GM23338 (cell line): ENCODE measurements at regions not wholly inside any gene's neighbourhood (a gene's known extent, or its start where the extent isn't known, plus 50 kb on each side); places are given as distances from the start of the nearest gene placed in this dataset.

ENCODE experiments used
- CREB1 ChIP-seq: fragments of 250-450 bp; sonication (Bioruptor Pico); IDR thresholded peaks from 2 replicates; pipeline ENCODE4 v1.5.0; 2020; ENCODE audit warnings: low read depth, mild to moderate bottlenecking, moderate library complexity
- EZH2 ChIP-seq: fragments of 200-600 bp; sonication (generic); IDR thresholded peaks from one replicate; pipeline ENCODE4 v1.8.0; 2017; ENCODE audit warnings: antibody characterized with exemption, mild to moderate bottlenecking, low read depth; ENCODE audit not compliant: unreplicated experiment
- NANOG ChIP-seq: IDR thresholded peaks from 2 replicates; pipeline ENCODE4 v1.6.1; 2016; ENCODE audit warnings: antibody characterized with exemption, borderline replicate concordance
- POLR2AphosphoS5 ChIP-seq: IDR thresholded peaks from 2 replicates; pipeline ENCODE4 v1.6.1; 2016; ENCODE audit warnings: antibody characterized with exemption, low read depth
- ZNF331 ChIP-seq: fragments of 250-450 bp; sonication (Bioruptor Pico); IDR thresholded peaks from 2 replicates; pipeline ENCODE4 v1.5.0; 2020; ENCODE audit warnings: low read depth, mild to moderate bottlenecking, moderate library complexity
- TF ChIP-seq, protein P1 (sequence below): IDR thresholded peaks from one replicate; pipeline ENCODE4 v1.6.1; 2018; ENCODE audit warnings: antibody characterized with exemption; ENCODE audit not compliant: unreplicated experiment
- TF ChIP-seq, protein P2 (sequence below), 2 experiments: fragments of 200-600 bp in 1 of 2; sonication (generic) in 1 of 2; conservative IDR thresholded peaks; 2 replicates each; pipeline versions ENCODE4 v1.5.1 to v1.6.1; 2016 to 2017; ENCODE audit warnings: antibody characterized with exemption in 2 of 2, low read depth in 2 of 2, mild to moderate bottlenecking in 2 of 2, moderate library complexity in 1 of 2

DNA sequence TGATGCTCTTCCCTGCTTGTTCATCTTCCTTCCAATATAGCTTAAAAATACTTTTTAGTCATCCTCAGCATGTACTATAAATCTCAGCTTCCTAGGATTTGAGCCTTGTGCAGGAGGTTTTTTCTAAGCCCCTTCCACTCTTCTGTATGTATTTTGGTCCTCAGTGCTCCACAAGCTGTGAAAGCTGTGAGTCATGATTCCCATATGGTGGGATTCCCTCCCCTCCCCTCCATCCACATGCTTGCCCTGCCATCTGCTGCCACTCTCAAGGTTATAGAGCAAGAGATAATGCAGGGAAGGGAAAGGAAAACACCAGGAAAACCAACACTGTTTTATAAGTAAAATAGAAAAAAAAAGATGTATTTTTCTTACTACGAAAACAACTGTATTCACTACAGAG is 58.5 kb upstream of the AP1S2 start:
- TF ChIP-seq POLR2AphosphoS5: no peak
- no peak for TF ChIP-seq ZNF331 (CRISPR knock-in tag)
- TF ChIP-seq, protein P1, sequence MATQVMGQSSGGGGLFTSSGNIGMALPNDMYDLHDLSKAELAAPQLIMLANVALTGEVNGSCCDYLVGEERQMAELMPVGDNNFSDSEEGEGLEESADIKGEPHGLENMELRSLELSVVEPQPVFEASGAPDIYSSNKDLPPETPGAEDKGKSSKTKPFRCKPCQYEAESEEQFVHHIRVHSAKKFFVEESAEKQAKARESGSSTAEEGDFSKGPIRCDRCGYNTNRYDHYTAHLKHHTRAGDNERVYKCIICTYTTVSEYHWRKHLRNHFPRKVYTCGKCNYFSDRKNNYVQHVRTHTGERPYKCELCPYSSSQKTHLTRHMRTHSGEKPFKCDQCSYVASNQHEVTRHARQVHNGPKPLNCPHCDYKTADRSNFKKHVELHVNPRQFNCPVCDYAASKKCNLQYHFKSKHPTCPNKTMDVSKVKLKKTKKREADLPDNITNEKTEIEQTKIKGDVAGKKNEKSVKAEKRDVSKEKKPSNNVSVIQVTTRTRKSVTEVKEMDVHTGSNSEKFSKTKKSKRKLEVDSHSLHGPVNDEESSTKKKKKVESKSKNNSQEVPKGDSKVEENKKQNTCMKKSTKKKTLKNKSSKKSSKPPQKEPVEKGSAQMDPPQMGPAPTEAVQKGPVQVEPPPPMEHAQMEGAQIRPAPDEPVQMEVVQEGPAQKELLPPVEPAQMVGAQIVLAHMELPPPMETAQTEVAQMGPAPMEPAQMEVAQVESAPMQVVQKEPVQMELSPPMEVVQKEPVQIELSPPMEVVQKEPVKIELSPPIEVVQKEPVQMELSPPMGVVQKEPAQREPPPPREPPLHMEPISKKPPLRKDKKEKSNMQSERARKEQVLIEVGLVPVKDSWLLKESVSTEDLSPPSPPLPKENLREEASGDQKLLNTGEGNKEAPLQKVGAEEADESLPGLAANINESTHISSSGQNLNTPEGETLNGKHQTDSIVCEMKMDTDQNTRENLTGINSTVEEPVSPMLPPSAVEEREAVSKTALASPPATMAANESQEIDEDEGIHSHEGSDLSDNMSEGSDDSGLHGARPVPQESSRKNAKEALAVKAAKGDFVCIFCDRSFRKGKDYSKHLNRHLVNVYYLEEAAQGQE: no peak
- TF ChIP-seq, protein P2, sequence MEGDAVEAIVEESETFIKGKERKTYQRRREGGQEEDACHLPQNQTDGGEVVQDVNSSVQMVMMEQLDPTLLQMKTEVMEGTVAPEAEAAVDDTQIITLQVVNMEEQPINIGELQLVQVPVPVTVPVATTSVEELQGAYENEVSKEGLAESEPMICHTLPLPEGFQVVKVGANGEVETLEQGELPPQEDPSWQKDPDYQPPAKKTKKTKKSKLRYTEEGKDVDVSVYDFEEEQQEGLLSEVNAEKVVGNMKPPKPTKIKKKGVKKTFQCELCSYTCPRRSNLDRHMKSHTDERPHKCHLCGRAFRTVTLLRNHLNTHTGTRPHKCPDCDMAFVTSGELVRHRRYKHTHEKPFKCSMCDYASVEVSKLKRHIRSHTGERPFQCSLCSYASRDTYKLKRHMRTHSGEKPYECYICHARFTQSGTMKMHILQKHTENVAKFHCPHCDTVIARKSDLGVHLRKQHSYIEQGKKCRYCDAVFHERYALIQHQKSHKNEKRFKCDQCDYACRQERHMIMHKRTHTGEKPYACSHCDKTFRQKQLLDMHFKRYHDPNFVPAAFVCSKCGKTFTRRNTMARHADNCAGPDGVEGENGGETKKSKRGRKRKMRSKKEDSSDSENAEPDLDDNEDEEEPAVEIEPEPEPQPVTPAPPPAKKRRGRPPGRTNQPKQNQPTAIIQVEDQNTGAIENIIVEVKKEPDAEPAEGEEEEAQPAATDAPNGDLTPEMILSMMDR (conservative IDR thresholded peaks at IDR 0.05; ENCODE audit: low read depth in 2 of 2): peak in 1 of 2 experiments; percentile 24; a peak in 1 of 4 replicates
- no peak for TF ChIP-seq EZH2
- no peak for TF ChIP-seq NANOG
- no peak for TF ChIP-seq CREB1 (CRISPR knock-in tag)
